ENCODE measurements at regions not wholly inside any gene's neighbourhood (a gene's known extent, or its start where the extent isn't known, plus 50 kb on each side); places are given as distances from the start of the nearest gene placed in this dataset.

DNA sequence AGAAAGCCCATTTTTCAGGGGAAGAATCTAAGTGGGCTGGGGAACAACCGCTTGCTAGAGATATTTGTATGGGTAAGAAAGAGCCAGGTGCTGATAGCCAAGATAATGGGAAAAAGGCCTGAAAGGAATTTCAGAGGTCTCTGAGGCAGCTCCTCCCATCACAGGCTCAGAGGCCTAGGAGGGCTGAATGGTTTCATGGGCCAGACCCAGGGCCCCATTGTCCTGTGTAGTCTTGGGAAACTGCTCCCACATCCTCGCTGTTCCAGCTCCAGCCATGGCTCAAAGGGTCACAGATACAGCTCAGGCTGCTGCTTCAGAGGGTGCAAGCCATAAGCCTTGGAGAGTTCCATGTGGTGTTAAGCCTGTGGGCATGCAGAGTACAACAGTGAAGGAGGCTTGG, 73.2 kb upstream of the ARHGAP20 start:
- no peaks in the 10 kb centered on the region for H3K4me1 ChIP-seq (ENCODE audit: control insufficient read depth in 4 of 4, insufficient read depth in 4 of 4, low read length in 3 of 4)

DNA sequence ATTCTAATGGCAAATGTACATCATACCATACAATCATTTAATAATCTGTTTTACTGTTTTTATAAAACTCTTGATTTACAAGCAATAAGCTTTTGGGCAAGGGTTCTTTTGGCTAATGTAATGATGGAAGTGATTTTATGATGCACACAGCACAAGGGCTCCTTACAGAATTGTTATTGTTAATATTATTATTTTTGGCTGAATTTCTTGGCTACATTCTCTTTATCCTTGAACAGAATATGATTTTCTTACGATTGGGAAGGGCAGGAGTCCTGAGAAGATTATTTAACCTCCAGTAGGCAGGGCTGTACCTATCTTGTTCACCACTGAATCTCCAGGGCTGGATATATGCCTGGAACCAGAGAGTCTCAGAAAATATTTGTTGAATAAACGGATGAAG, 70.4 kb upstream of the ARHGAP20 start:
- H3K9ac ChIP-seq (ENCODE audit: low read depth in 1 of 2, low read length in 2 of 2) = no peak overlapping the region
- H3K36me3 ChIP-seq (ENCODE audit: control insufficient read depth in 4 of 4, insufficient read depth in 3 of 4, low read depth in 1 of 4, low read length in 3 of 4) = no peaks in the 10 kb centered on the region
- no peaks in the 10 kb centered on the region for H3K9me3 ChIP-seq (ENCODE audit: control insufficient read depth in 4 of 4, low read length in 3 of 4)
- no peak for DNase-seq (ENCODE audit: low spot score)
- WGBS = 59% methylated on average over 2 of the region's 2 CpGs
- no peaks in the 10 kb centered on the region for H3K4me1 ChIP-seq (ENCODE audit: control insufficient read depth in 4 of 4, insufficient read depth in 4 of 4, low read length in 3 of 4)
- no peak overlapping the region for H3K4me3 ChIP-seq (ENCODE audit: low read depth in 1 of 3, low read length in 3 of 3)
- TF ChIP-seq RAD21 (IDR thresholded peaks at IDR 0.05) (no peak), FOXA2 (IDR thresholded peaks at IDR 0.05) (no peak)
- no peak overlapping the region for H3K27ac ChIP-seq (ENCODE audit: low read depth in 1 of 2, low read length in 2 of 2)
- no peaks in the 10 kb centered on the region for H3K27me3 ChIP-seq (ENCODE audit: control insufficient read depth in 4 of 4, insufficient read depth in 4 of 4, low read length in 3 of 4)

More for the DNA sequence above, 73.2 kb upstream of the ARHGAP20 start:
- Histone ChIP-seq H3K27me3 (ENCODE audit: control insufficient read depth in 4 of 4, insufficient read depth in 4 of 4, low read length in 3 of 4) (no peaks in the 10 kb centered on the region), H3K4me3 (ENCODE audit: low read depth in 1 of 3, low read length in 3 of 3) (no peak overlapping the region), H3K36me3 (ENCODE audit: control insufficient read depth in 4 of 4, insufficient read depth in 3 of 4, low read depth in 1 of 4, low read length in 3 of 4) (no peaks in the 10 kb centered on the region), H3K9me3 (ENCODE audit: control insufficient read depth in 4 of 4, low read length in 3 of 4) (no peaks in the 10 kb centered on the region), H3K9ac (ENCODE audit: low read depth in 1 of 2, low read length in 2 of 2) (no peak overlapping the region), H3K27ac (ENCODE audit: low read depth in 1 of 2, low read length in 2 of 2) (no peak overlapping the region)
- WGBS = 95% methylated on average over 2 of the region's 2 CpGs
- no peak for DNase-seq (ENCODE audit: low spot score)
- no peak for TF ChIP-seq HNF4G (IDR thresholded peaks at IDR 0.05)
- TF ChIP-seq SP1 (IDR thresholded peaks at IDR 0.05) = no peak
- TF ChIP-seq TAF1 (conservative IDR thresholded peaks at IDR 0.05) = no peak
- no peak for TF ChIP-seq EGR1 (IDR thresholded peaks at IDR 0.05; ENCODE audit: low read depth in 2 of 2)
- no peak for TF ChIP-seq FOXA2 (IDR thresholded peaks at IDR 0.05)
- no peak for TF ChIP-seq JUND (IDR thresholded peaks at IDR 0.05)
- no peak for TF ChIP-seq YY1 (IDR thresholded peaks at IDR 0.05)
- TF ChIP-seq, protein P1, sequence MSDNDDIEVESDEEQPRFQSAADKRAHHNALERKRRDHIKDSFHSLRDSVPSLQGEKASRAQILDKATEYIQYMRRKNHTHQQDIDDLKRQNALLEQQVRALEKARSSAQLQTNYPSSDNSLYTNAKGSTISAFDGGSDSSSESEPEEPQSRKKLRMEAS (IDR thresholded peaks at IDR 0.05) = no peak
- TF ChIP-seq HNF4A (conservative IDR thresholded peaks at IDR 0.05) = no peak
- TF ChIP-seq, protein P2, sequence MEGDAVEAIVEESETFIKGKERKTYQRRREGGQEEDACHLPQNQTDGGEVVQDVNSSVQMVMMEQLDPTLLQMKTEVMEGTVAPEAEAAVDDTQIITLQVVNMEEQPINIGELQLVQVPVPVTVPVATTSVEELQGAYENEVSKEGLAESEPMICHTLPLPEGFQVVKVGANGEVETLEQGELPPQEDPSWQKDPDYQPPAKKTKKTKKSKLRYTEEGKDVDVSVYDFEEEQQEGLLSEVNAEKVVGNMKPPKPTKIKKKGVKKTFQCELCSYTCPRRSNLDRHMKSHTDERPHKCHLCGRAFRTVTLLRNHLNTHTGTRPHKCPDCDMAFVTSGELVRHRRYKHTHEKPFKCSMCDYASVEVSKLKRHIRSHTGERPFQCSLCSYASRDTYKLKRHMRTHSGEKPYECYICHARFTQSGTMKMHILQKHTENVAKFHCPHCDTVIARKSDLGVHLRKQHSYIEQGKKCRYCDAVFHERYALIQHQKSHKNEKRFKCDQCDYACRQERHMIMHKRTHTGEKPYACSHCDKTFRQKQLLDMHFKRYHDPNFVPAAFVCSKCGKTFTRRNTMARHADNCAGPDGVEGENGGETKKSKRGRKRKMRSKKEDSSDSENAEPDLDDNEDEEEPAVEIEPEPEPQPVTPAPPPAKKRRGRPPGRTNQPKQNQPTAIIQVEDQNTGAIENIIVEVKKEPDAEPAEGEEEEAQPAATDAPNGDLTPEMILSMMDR (IDR thresholded peaks at IDR 0.05; ENCODE audit: low read depth, low read length, missing input control) = no peak
- TF ChIP-seq, protein P3, sequence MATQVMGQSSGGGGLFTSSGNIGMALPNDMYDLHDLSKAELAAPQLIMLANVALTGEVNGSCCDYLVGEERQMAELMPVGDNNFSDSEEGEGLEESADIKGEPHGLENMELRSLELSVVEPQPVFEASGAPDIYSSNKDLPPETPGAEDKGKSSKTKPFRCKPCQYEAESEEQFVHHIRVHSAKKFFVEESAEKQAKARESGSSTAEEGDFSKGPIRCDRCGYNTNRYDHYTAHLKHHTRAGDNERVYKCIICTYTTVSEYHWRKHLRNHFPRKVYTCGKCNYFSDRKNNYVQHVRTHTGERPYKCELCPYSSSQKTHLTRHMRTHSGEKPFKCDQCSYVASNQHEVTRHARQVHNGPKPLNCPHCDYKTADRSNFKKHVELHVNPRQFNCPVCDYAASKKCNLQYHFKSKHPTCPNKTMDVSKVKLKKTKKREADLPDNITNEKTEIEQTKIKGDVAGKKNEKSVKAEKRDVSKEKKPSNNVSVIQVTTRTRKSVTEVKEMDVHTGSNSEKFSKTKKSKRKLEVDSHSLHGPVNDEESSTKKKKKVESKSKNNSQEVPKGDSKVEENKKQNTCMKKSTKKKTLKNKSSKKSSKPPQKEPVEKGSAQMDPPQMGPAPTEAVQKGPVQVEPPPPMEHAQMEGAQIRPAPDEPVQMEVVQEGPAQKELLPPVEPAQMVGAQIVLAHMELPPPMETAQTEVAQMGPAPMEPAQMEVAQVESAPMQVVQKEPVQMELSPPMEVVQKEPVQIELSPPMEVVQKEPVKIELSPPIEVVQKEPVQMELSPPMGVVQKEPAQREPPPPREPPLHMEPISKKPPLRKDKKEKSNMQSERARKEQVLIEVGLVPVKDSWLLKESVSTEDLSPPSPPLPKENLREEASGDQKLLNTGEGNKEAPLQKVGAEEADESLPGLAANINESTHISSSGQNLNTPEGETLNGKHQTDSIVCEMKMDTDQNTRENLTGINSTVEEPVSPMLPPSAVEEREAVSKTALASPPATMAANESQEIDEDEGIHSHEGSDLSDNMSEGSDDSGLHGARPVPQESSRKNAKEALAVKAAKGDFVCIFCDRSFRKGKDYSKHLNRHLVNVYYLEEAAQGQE (IDR thresholded peaks at IDR 0.05) = no peak
- TF ChIP-seq FOXA1 (IDR thresholded peaks at IDR 0.05) = no peak
- TF ChIP-seq RXRA (IDR thresholded peaks at IDR 0.05) = no peak
- no peak for TF ChIP-seq RAD21 (IDR thresholded peaks at IDR 0.05)
- TF ChIP-seq NR2F2 (IDR thresholded peaks at IDR 0.05) = no peak
- TF ChIP-seq, protein P4, sequence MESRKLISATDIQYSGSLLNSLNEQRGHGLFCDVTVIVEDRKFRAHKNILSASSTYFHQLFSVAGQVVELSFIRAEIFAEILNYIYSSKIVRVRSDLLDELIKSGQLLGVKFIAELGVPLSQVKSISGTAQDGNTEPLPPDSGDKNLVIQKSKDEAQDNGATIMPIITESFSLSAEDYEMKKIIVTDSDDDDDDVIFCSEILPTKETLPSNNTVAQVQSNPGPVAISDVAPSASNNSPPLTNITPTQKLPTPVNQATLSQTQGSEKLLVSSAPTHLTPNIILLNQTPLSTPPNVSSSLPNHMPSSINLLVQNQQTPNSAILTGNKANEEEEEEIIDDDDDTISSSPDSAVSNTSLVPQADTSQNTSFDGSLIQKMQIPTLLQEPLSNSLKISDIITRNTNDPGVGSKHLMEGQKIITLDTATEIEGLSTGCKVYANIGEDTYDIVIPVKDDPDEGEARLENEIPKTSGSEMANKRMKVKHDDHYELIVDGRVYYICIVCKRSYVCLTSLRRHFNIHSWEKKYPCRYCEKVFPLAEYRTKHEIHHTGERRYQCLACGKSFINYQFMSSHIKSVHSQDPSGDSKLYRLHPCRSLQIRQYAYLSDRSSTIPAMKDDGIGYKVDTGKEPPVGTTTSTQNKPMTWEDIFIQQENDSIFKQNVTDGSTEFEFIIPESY (IDR thresholded peaks at IDR 0.05) = no peak
- TF ChIP-seq GABPA (IDR thresholded peaks at IDR 0.05 in 1 of 2, conservative IDR thresholded peaks at IDR 0.05 in 1 of 2) = no peak
- TF ChIP-seq, protein P5, sequence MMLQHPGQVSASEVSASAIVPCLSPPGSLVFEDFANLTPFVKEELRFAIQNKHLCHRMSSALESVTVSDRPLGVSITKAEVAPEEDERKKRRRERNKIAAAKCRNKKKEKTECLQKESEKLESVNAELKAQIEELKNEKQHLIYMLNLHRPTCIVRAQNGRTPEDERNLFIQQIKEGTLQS (IDR thresholded peaks at IDR 0.05) = no peak
